Activated T-cell treated with anti-CD3 and anti-CD28 coated beads for 48 hours (primary cell): ENCODE measurements at regions not wholly inside any gene's neighbourhood (a gene's known extent, or its start where the extent isn't known, plus 50 kb on each side); places are given as distances from the start of the nearest gene placed in this dataset.
"Not testable (repeated sequence)": the region's sequence is repeated elsewhere in the genome, so short reads cannot be mapped to it uniquely, and the experiment has no call there.

ENCODE experiments used
- DNase-seq: peaks from one replicate; pipeline ENCODE4 v3.0.0-alpha.2; 2020; ENCODE audit warnings: low read depth

DNA sequence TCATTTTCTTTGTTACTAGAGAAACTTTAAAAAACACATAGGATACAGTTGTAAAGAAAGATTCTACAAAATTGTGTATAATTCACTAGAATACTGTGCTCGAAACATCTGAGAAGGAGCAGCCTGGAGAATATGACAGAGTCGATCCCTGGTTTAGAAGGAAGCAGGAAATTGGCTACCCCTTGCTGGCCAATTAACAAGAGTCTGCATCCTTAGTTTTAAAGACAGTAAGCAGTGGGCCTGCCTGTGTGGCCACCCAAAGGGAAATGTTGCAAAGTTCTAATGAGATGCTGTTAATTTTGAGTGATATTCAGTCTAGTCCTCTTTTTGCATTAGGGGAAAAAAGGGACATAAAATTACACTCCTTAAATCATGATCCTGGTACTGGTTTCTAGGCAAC is 988.6 kb downstream of the PCDH17 start:
- DNase-seq: no peak

DNA sequence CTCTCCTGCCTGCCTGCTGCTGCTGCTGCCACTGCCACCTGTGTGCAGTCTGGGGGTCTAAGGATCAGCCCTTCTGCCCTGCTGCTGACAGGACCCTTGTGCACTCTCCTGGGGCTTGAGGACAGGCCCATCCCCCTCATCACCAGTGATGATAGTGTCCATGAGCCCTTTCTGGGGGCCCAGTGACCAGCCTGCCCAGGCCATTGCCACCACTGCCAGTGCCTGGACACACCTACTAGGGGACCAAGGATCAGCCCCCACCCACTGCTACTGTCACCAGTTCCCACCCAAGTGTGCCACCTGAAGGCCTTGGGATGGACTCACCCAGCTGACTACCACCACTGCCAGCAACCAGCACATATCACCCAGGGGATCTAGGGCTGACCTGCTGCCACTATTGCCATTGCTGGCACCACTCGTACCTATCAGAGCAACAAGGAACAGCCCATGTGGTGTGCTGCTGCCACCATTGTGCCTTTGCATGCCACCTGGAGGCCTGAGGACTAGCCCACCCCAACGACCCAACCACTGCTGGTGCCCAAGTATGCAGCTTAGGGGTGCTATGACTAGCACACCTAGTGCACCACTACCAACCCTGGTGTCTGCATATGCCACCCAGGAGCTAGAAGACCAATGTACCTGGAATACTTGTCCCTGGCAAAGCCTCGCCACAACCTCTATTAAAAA is 994.3 kb downstream of the PCDH17 start:
- DNase-seq: no peak

DNA sequence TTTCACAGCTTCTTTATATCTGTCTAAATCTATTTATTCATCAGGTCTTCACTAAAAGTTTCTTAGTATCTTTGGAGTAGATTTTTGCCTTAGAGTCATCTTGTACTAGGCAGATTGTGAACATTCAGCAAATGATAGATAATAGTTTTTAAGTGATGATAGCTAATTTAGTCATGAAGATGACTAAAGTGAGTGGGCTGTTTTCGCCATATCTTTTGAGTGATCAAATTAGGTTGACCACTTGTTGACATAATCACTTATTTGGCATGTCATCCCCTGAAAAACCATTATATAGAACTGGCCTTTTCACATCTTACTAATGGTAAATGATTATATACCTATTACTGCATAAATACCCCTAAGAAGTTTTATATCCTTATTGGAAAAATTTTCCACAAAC is 999.2 kb downstream of the PCDH17 start:
- no peak for DNase-seq

DNA sequence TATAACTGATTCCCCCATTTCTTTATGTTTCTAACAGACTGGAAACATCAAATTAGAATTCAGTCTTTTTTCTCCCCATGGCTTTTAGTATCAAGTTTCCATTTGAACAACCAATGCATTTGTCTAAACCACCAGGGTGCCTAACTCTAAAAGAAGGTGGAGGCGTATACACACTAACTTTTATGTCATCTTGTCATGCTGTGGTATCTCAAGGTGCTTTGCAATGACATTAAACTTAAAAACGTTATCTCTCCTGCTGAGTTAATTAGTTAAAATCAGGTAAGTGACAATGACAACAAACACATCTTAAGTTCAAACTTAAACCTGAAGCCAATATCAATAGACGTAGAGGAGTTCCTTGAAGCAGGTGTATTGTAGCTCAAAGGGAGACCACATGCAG is 1001.7 kb downstream of the PCDH17 start:
- DNase-seq: no peak

DNA sequence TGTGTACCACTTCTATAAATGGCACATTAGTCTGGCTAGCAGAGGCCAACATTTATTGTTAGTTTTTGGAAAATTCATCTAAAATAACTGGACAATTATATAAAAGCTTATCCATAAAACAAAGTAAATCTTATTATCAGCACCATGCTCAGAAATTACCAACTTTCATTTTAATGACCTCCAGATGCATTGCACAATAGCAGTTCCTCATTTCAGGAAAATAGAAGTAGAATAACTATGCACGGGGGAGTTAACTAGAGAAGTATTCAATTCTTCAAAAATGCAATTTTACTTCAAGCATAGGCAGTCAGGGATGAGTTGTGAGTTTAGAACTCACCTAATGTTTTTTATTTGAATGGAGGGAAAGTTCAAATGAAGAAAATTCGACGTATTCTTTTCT is 1023.5 kb downstream of the PCDH17 start:
- no peak for DNase-seq

DNA sequence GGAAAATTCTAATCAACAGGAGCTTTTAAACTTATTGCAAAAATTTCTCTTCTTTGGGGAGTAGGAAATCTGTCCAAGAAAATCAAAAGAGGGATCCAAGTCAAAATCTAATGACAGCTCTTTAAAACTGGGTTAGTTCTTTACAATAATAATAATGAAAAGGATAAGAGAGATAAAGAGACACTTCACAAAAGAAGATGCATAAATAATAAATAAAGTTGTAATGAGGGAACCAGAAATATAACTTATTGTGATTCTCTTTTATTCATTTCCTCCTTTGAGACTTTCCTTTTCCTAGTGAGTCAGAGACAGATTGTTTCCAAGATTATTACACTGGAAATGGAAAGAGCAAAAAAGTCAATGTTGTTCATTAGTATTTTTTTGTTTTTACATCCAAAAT is 1029.3 kb downstream of the PCDH17 start:
- DNase-seq: no peak

DNA sequence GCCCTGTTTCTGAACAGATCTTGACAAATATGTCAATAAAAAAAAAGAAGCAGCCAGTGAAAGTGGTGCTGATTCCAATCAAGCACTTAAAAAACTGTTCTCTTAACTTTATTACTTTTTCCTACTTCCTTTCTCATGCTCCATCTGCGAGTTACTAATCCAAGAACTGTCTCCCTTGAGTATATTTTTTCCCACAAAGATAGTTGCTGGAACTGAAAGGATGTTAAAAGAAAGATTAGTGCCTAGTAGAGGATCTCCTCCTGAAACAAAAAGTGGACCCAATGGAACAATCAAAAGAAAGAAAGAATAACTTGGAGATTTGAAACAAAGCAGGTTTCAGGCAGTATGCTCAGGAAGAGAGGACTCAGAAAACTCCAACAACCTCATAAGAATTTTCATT is 1034.8 kb downstream of the PCDH17 start:
- no peak for DNase-seq

DNA sequence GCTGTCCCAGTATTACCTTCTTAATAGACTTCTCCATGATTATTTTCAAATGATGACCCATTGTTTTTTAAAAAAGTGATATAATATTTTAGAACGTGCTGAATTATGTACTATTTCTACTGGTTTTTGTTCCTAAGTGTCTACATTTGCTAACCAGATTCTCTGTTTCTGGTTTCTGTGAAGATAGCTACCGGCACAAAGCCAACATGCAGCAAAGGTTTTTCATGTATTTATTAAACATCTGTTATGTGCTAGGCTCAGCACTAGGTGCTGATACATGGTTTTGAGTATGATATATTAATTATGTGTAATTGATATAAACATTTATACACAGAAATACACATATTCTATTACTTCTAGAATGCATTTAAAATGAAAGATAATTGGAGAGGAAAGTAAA is 1035.6 kb downstream of the PCDH17 start:
- no peak for DNase-seq

DNA sequence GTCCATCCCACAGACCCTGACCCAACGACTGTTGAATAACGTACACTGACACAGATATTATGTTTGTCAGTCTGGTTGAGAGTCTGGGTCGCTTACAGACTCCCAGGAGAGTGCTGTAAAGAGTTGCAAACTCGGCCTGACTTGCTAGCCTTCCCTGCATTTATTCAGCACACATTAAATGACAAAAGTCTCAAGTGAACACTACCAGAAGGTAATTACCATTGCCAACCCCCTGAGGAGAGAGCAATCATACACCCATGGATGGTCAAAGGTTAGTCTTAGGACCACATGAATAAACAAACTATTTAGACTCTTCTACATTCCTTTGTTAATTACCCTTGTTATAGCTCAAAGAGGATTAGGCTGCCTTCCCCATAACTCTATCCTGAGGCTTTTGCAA is 1048.6 kb downstream of the PCDH17 start:
- DNase-seq: no peak

DNA sequence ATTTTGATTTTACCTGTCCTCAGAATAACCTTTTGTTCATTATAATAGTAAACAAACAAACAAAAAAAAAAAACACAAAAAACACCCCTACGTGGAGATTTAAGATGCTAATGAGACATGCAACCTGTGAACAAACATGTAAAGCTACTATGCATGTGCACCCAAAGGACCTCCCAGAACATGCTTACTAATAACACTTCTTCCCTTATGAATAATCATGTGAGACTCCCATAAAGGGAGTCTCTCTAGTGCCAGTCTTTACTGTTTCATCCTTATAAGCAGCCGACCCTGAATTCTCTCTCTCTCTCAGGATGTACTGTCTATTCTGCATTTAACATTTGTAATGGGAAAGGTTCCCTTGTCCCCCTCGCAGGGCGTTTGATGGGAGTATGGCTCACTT is 1051.1 kb downstream of the PCDH17 start:
- no peak for DNase-seq

DNA sequence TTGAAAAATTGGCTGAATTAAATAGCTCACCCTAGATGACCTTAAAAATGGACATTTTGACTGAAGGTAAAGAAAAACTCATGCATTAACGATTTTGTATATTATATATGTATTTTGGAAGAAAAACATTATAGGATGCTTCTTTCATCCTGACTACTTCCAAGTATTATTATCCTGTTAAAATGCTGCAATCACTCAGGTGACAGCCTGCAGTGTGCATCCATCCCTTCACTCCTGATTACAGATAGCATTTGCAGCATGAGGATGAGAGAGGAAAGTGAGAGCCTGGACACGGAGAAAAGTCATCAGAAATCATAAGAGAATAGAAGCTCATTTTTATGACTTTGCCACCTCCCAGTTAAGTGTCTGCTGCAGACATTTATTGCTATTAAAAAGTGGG is 1055.6 kb downstream of the PCDH17 start:
- no peak for DNase-seq

DNA sequence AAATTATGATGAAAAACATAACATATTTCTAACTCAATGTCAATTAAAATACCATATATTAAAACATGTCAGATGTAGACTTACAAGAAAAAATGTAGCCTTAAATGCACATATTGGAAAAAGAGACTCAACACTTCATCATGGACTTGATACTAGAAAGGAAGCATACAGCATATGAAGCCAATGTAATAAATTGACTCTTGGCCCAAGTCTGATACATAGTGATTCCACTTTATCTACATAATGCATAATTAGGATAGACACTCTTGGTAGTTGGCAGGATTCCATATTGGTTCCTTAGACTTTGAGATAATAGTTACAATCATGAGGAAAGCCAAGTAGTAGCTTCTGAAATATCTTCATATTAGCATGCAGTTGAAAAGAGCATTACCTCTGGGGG is 1067.0 kb downstream of the PCDH17 start:
- DNase-seq: no peak

DNA sequence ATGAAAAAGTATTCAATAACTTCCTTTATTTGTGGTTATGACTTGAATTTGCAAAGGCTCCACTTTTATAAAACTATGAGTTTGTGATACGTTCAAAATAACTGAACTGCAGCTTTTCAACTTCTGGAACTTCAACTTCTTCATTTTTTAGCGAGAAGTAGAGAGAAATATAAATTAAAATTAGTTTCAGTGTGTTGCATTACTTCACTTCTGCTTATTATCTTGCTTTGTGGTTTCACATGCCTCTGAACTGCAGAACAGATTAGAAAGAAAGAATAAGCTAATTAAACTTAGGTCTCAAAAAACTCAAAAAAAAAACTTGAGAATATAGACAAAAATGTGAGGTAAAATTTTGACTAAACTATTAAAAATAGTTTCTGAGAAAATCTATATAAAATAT is 1073.4 kb downstream of the PCDH17 start:
- no peak for DNase-seq

DNA sequence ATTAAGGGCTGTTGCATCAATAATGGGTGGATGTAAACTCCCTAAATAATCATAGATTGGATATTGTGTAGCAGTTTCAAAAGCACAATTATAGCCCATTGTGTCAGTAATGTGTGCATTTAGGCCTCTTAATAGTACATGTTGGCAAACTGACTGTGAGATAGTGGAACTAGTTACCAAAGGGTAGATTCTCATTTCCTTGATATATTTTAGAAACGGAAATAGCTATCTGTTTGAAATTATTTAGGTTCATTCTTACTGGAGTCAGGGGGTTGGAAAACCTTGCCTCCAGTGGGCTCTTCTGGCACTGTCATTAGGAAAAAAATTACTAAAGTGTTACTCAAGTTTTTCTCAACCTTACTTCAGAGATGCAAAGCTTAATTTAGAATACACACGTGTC is 1074.9 kb downstream of the PCDH17 start:
- no peak for DNase-seq

DNA sequence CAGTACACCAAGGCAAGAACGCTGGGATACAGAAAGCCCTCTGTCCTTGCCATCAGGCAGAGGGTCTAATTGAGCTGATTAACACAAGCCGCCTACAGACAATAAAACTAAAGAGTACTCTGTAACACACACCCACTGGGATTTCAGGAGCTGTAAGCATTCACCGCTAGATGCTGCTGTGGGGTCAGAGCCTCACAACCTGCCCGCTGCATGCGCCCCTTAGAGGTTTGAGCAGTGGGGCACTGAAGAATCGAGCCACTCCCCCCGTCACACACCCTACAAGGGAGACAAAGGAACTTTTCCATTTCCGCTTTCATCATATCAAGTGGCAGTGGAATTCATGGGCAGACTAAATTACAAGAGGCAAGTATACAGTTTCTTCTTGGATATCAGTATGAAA is 1080.6 kb downstream of the PCDH17 start:
- DNase-seq: no peak

DNA sequence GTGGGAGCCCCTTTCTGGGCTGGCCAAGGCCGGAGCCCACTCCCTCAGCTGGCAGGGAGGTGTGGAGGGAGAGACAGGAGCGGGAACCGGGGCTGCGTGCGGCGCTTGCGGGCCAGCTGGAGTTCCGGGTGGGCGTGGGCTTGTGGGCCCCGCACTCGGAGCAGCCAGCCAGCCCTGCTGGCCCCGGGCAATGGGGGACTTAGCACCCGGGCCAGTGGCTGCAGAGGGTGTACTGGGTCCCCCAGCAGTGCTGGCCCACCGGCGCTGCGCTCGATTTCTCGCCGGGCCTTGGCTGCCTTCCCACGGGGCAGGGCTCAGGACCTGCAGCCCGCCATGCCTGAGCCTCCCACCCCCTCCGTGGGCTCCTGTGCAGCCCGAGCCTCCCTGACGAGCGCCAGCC is 1082.5 kb downstream of the PCDH17 start:
- DNase-seq: not testable (repeated sequence)

DNA sequence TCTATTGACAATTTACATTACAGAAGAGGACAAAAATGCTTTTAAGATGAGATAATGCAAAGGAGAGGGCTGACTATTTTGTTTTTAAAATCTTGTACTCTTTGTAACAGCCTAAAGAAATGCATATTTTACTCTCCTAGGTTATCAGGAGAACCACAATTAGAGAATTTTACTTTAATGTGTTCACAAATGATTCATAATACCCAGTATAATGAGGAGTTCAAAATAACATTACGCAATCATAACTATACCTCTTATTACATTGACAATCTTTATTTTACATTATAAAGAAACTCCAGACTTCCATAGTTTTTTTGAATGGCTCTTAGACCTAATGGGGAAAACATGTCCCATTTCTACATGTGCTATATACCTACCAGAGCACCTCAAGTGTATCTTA is 1089.7 kb downstream of the PCDH17 start:
- no peak for DNase-seq

DNA sequence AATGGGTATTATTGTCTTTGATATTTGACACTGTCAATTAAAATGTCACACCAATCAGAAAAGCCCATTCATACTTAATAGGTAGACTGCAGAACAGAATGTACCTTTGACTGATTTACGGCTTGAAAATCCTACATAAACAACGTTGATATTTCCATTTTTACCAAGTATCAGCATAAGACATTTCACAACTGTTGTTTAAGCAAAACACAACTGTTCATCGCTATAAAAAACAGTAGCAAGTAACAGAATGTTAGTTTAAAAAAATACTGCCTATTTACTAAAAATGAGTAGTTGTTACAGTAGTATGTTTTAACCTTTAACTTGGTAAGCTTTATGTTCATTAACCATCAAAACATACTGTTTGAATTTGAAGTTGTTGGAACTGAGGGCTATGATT is 1096.6 kb downstream of the PCDH17 start:
- no peak for DNase-seq

DNA sequence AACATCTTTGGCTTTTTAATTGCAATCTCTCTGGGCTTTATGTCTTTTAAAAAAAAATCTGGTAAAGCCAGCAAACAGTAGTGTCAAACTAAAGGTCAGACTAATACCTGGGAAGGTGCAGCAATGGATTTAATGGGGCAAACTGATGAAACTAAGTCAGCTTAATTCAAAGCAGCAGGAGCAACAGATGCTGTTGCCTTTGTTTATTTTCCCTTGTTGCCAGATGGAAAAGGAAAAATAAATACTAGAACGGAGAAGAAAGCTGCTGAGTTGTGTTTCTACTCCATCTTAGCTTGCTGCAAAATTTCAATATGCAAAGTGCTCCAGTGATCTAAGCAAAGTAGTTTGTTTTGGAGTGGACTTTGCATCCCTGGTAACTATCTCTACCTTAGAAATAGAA is 1097.8 kb downstream of the PCDH17 start:
- no peak for DNase-seq

DNA sequence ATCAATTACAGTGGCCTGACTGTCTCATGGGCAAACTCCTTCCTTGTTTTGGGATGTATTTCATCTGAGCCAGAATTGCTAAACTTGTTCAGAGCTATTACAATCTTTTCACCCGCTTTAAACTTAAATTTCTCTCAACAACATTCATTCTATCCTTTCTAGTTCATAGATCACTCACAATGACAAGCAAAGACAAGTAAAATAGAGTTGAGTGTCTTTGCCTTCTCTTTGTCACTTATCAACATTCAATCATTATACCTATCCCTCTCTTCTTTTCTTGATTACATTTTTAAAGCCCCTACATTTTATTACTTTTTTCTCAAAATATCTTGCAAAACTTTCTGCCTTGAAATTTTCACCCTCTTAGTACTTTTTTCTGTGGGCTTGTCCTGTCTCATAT is 1113.1 kb downstream of the PCDH17 start:
- no peak for DNase-seq

DNA sequence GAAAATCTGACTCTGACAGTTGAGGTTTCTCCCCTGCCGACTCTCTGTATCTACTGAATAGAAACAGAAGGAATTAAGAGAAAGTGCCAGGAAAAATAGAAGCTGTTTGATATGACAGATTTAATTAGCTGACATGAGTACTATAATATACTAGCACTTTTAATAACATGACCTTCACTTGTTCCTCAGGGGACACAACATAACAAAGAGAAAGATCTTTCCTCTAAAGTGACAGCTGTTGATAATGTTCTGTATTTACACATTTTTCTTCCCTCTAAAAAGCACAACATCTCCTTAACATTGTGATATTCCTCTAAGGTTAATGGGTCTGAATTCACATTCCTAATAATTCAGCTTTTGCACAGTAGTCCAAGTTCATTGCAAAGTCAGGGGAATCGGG is 1136.0 kb downstream of the PCDH17 start:
- no peak for DNase-seq

DNA sequence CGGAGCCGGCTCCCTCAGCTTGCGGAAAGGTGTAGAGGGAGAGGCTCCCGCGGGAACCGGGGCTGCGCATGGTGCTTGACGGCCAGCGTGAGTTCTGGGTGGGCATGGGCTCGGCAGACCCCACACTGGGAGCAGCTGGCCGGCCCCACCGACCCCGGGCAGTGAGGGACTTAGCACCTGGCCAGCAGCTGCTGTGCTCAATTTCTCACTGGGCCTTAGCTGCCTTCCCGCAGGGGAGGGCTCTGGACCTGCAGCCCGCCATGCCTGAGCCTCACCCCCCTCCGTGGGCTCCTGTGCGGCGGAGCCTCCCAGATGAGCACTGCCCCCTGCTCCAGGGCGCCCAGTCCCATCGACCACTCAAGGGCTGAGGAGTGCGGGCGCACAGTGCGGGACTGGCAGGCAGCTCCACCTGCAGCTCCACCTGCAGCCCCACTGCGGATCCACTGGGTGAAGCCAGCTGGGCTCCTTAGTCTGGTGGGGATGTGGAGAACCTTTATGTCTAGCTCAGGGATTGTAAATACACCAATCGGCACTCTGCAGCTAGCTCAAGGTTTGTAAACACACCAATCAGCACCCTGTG is 1141.8 kb downstream of the PCDH17 start:
- DNase-seq: no peak

DNA sequence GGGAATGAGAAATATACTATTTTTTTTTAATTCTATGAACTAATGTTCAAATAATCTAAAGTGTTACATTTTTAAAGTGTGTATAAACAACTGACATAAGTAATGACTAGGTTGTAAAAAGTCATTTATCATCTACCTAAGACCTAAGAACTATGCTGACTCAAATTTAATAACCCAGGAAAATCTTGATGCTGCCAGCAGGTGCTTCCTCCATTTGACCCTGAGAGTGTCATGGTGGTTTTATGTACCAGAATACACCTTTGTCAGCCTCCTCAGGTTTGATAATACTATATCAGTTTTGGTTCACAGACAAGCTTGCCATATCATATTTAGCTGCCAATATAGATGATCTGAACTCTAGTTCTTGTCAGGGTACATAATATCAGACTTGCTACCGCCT is 1151.2 kb downstream of the PCDH17 start:
- DNase-seq: no peak

DNA sequence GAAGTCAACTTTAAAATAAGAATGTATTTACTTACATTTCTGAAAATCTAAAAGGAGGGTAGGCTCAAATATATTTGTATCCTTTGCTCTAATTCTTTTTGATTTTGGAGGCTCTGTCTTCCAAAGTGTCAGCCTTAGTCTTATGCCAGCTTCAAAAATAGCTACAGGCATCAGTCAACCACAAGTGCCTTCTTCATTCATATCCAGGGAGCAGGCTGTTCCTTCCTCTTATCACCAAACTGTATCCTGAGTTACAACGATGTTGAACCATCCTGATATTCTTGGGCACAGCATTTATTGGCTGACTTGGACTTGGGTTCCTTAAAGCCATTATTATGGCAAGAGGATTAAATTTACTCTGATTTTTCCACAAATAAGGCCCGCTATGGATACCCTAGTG is 1161.3 kb downstream of the PCDH17 start:
- no peak for DNase-seq
